ENCODE measurements at regions not wholly inside any gene's neighbourhood (a gene's known extent, or its start where the extent isn't known, plus 50 kb on each side); places are given as distances from the start of the nearest gene placed in this dataset.
"Not testable (repeated sequence)": the region's sequence is repeated elsewhere in the genome, so short reads cannot be mapped to it uniquely, and the experiment has no call there.

DNA sequence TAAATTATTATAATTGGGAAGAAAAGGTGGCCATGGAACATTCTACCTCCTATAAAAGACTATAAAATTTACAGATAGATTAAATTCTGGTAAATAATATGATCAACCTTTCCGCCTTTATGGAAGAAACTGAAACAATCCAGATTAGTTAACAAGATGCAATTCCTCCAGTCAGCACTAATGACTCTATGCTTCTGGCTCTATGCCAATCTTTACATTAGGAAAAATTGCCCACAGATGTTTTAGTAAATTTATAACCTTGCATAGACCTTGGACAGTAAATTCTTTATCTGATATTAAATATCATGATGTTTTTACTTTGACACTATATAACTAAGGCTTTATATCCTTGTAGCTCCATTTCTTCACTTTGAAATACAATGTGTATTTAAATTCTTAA lies 2302.5 kb downstream of the ARAP2 start:
- Histone ChIP-seq H2AFZ (no peak overlapping the region), H3K36me3 (ENCODE audit: control insufficient read depth, insufficient read depth, low read length) (no peaks in the 10 kb centered on the region), H3K9ac (no peak overlapping the region), H3K79me2 (no peaks in the 10 kb centered on the region), H3K4me2 (ENCODE audit: low read length) (no peak overlapping the region), H3K9me3 (ENCODE audit: control insufficient read depth, low read length) (no peaks in the 10 kb centered on the region), H3K4me3 (ENCODE audit: low read depth, low read length) (no peak overlapping the region), H3K27ac (no peak overlapping the region), H3K27me3 (ENCODE audit: control insufficient read depth, insufficient read depth, low read length) (no peaks in the 10 kb centered on the region), H3K4me1 (no peaks in the 10 kb centered on the region)
- TF ChIP-seq, protein P1, sequence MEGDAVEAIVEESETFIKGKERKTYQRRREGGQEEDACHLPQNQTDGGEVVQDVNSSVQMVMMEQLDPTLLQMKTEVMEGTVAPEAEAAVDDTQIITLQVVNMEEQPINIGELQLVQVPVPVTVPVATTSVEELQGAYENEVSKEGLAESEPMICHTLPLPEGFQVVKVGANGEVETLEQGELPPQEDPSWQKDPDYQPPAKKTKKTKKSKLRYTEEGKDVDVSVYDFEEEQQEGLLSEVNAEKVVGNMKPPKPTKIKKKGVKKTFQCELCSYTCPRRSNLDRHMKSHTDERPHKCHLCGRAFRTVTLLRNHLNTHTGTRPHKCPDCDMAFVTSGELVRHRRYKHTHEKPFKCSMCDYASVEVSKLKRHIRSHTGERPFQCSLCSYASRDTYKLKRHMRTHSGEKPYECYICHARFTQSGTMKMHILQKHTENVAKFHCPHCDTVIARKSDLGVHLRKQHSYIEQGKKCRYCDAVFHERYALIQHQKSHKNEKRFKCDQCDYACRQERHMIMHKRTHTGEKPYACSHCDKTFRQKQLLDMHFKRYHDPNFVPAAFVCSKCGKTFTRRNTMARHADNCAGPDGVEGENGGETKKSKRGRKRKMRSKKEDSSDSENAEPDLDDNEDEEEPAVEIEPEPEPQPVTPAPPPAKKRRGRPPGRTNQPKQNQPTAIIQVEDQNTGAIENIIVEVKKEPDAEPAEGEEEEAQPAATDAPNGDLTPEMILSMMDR (IDR thresholded peaks at IDR 0.05), result no peak

DNA sequence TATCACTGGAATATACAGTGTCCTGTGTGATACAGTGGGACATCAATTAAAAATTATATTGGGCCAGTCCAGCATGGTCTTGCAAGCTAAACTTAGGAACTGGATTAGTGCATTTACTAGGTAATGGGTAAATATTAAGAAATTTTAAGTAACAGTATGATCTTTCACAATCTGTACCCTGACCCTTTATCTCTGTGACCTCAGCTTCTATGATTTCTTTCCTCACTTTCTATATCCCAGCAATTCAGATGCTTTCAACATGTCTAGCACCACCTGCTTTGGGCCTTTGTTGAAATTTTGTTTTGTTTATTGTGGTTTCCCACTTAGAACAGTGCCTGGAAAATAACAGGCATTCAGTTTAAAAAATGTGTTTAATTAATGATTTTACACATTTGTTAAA lies 2295.4 kb downstream of the ARAP2 start:
- TF ChIP-seq, protein P1 (IDR thresholded peaks at IDR 0.05), result no peak
- H3K9ac ChIP-seq, result no peak overlapping the region
- H3K27ac ChIP-seq, result no peak overlapping the region
- H3K36me3 ChIP-seq (ENCODE audit: control insufficient read depth, insufficient read depth, low read length), result no peaks in the 10 kb centered on the region
- no peaks in the 10 kb centered on the region for H3K79me2 ChIP-seq
- no peak overlapping the region for H2AFZ ChIP-seq
- H3K4me2 ChIP-seq (ENCODE audit: low read length), result no peak overlapping the region
- H3K4me1 ChIP-seq, result no peaks in the 10 kb centered on the region
- H3K27me3 ChIP-seq (ENCODE audit: control insufficient read depth, insufficient read depth, low read length), result no peaks in the 10 kb centered on the region
- H3K4me3 ChIP-seq (ENCODE audit: low read depth, low read length), result no peak overlapping the region
- H3K9me3 ChIP-seq (ENCODE audit: control insufficient read depth, low read length), result no peaks in the 10 kb centered on the region

DNA sequence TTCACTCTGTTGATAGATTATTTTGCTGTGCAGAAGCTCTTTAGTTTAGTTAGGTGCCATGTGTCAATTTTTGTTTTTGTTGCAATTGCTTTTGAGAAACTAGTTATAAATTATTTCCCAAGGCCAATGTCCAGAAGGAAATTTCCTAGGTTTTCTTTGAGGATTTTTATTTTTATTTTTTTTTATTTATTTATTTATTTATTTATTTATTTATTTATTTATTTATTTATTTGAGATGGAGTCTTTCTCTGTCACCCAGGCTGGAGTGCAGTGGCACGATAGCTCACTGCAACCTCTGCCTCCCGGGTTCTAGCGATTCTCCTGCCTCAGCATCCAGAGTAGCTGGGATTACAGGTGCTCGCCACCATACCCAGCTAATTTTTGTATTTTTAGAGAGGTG lies 2290.5 kb downstream of the ARAP2 start:
- not testable (repeated sequence) for H3K9ac ChIP-seq; H3K36me3 ChIP-seq (ENCODE audit: control insufficient read depth, insufficient read depth, low read length); H3K4me1 ChIP-seq; H3K27me3 ChIP-seq (ENCODE audit: control insufficient read depth, insufficient read depth, low read length); H3K9me3 ChIP-seq (ENCODE audit: control insufficient read depth, low read length); H2AFZ ChIP-seq; H3K4me3 ChIP-seq (ENCODE audit: low read depth, low read length); H3K27ac ChIP-seq; H3K79me2 ChIP-seq; H3K4me2 ChIP-seq (ENCODE audit: low read length)

DNA sequence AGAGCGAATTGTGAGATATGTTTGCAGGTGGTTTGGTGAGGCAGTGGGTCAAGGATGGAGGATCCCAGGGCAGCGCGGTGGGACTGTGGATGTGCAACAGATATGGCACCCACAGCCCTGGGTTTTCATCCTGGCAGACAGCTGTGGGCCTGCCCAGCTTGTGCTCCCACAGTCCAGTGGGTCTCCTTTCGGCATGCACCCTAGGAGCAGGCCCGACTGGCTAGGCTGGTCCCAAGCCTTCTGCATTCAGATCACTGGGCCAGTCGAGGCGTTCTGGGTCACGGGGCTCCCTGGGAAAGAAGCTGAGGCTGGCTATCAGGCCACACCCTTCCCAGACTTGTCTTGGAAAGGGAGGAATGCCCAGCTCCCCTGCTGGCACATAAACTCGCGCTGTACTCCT lies 2289.6 kb downstream of the ARAP2 start:
- no peak overlapping the region for H3K27ac ChIP-seq
- H3K4me2 ChIP-seq (ENCODE audit: low read length), result no peak overlapping the region
- TF ChIP-seq, protein P1 (IDR thresholded peaks at IDR 0.05), result no peak
- no peaks in the 10 kb centered on the region for H3K27me3 ChIP-seq (ENCODE audit: control insufficient read depth, insufficient read depth, low read length)
- H3K9ac ChIP-seq, result no peak overlapping the region
- no peaks in the 10 kb centered on the region for H3K4me1 ChIP-seq
- H2AFZ ChIP-seq, result no peak overlapping the region
- H3K9me3 ChIP-seq (ENCODE audit: control insufficient read depth, low read length), result no peaks in the 10 kb centered on the region
- H3K4me3 ChIP-seq (ENCODE audit: low read depth, low read length), result no peak overlapping the region
- H3K36me3 ChIP-seq (ENCODE audit: control insufficient read depth, insufficient read depth, low read length), result no peaks in the 10 kb centered on the region
- no peaks in the 10 kb centered on the region for H3K79me2 ChIP-seq

DNA sequence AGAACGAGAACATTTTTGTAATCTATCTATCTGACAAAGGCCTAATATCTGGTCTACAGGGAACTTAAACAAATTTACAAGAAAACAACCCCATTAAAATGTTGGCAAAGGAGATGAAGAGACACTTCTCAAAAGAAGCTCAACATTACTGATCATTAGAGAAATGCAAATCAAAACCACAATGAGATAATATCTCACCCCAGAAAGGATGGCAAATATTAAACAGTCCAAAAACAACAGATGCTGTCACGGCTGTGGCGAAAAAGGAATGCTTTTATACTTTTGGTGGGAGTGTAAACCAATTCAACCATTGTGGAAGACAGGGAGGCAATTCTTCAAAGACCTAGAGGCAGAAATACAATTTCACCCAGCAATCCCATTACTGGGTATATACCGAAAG lies 2284.8 kb downstream of the ARAP2 start:
- no peaks in the 10 kb centered on the region for H3K79me2 ChIP-seq
- H3K27ac ChIP-seq, result no peak overlapping the region
- no peaks in the 10 kb centered on the region for H3K36me3 ChIP-seq (ENCODE audit: control insufficient read depth, insufficient read depth, low read length)
- no peak overlapping the region for H2AFZ ChIP-seq
- H3K9ac ChIP-seq, result no peak overlapping the region
- no peaks in the 10 kb centered on the region for H3K27me3 ChIP-seq (ENCODE audit: control insufficient read depth, insufficient read depth, low read length)
- H3K4me2 ChIP-seq (ENCODE audit: low read length), result no peak overlapping the region
- no peaks in the 10 kb centered on the region for H3K4me1 ChIP-seq
- no peak overlapping the region for H3K4me3 ChIP-seq (ENCODE audit: low read depth, low read length)
- TF ChIP-seq, protein P1 (IDR thresholded peaks at IDR 0.05), result no peak
- no peaks in the 10 kb centered on the region for H3K9me3 ChIP-seq (ENCODE audit: control insufficient read depth, low read length)
